NCI-H2227 (cell line): ENCODE measurements at regions not wholly inside any gene's neighbourhood (a gene's known extent, or its start where the extent isn't known, plus 50 kb on each side); places are given as distances from the start of the nearest gene placed in this dataset.
"Not testable (repeated sequence)": the region's sequence is repeated elsewhere in the genome, so short reads cannot be mapped to it uniquely, and the experiment has no call there.

Source experiments
- DNase-seq: peaks from one replicate; lab custom pipeline; 2025; ENCODE audit not compliant: unreplicated experiment; lab: John Stamatoyannopoulos, UW

GRCh38 chr22:44650806-44651205 is 51.2 kb upstream of the PRR5 start:
- DNase-seq: no peak

GRCh38 chr22:44648821-44649565 is 53.0 kb upstream of the PRR5 start:
- no peak for DNase-seq

GRCh38 chr22:44648085-44648820 is 53.8 kb upstream of the PRR5 start:
- DNase-seq: no peak

- DNase-seq: no peak
These were observed 54.9 kb upstream of the PRR5 start for GRCh38 chr22:44647141-44647540.

- no peak for DNase-seq
These were observed 55.3 kb upstream of the PRR5 start for GRCh38 chr22:44646668-44647067.

GRCh38 chr22:44646141-44646540 is 55.9 kb upstream of the PRR5 start:
- DNase-seq: no peak

- DNase-seq: no peak
These were observed 56.5 kb upstream of the PRR5 start for GRCh38 chr22:44645531-44645930.

- no peak for DNase-seq
These were observed 56.9 kb upstream of the PRR5 start for GRCh38 chr22:44645083-44645482.

GRCh38 chr22:44643526-44644101 is 58.4 kb upstream of the PRR5 start:
- not testable (repeated sequence) for DNase-seq

- no peak for DNase-seq
These were observed 59.8 kb upstream of the PRR5 start for GRCh38 chr22:44642096-44642644.

- no peak for DNase-seq
These were observed 61.3 kb upstream of the PRR5 start for GRCh38 chr22:44640618-44641155.

GRCh38 chr22:44639891-44640617 is 62.0 kb upstream of the PRR5 start:
- no peak for DNase-seq

- no peak for DNase-seq
These were observed 62.8 kb upstream of the PRR5 start for GRCh38 chr22:44638971-44639760.

GRCh38 chr22:44636502-44637206 is 65.3 kb upstream of the PRR5 start:
- not testable (repeated sequence) for DNase-seq

- DNase-seq: not testable (repeated sequence)
These were observed 66.4 kb upstream of the PRR5 start for GRCh38 chr22:44635567-44635966.

GRCh38 chr22:44634426-44635321 is 67.3 kb upstream of the PRR5 start:
- no peak for DNase-seq

- no peak for DNase-seq
These were observed 68.4 kb upstream of the PRR5 start for GRCh38 chr22:44633647-44634046.
